ENCODE measurements at regions not wholly inside any gene's neighbourhood (a gene's known extent, or its start where the extent isn't known, plus 50 kb on each side); places are given as distances from the start of the nearest gene placed in this dataset.

DNA sequence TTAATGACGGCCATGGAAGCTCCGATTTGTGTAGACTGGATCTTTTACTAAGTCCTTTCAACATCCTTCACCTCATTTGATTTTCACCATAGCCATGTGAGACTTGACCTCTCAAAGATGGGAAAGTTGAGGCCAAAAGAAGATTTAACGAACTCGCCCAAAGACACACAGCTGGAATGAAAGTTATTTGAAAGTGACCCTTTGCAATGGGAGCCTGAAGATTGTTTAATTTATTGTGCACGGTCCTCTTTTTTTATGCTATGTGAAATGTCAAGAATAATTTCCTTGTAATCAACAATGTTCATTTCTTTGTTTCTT lies 58.0 kb upstream of the COPS8 start:
- TF ChIP-seq, protein P1, sequence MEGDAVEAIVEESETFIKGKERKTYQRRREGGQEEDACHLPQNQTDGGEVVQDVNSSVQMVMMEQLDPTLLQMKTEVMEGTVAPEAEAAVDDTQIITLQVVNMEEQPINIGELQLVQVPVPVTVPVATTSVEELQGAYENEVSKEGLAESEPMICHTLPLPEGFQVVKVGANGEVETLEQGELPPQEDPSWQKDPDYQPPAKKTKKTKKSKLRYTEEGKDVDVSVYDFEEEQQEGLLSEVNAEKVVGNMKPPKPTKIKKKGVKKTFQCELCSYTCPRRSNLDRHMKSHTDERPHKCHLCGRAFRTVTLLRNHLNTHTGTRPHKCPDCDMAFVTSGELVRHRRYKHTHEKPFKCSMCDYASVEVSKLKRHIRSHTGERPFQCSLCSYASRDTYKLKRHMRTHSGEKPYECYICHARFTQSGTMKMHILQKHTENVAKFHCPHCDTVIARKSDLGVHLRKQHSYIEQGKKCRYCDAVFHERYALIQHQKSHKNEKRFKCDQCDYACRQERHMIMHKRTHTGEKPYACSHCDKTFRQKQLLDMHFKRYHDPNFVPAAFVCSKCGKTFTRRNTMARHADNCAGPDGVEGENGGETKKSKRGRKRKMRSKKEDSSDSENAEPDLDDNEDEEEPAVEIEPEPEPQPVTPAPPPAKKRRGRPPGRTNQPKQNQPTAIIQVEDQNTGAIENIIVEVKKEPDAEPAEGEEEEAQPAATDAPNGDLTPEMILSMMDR (IDR thresholded peaks at IDR 0.05), result no peak
- TF ChIP-seq POLR2A (IDR thresholded peaks at IDR 0.05), result no peak
